GM12864 (cell line): ENCODE measurements at regions not wholly inside any gene's neighbourhood (a gene's known extent, or its start where the extent isn't known, plus 50 kb on each side); places are given as distances from the start of the nearest gene placed in this dataset.
"Not testable (repeated sequence)": the region's sequence is repeated elsewhere in the genome, so short reads cannot be mapped to it uniquely, and the experiment has no call there.

Experiments
- DNase-seq: peaks from one replicate; pipeline ENCODE4 v3.0.0-alpha.2; 2011; ENCODE audit warnings: low read depth
- H3K4me3 ChIP-seq: 2 replicates; pipeline ENCODE4 v1.5.1; 2011; ENCODE audit warnings: mild to moderate bottlenecking, low read depth, low read length, control low read depth
- TF ChIP-seq, protein P1 (sequence below): IDR thresholded peaks from 2 replicates; pipeline ENCODE4 v1.5.1; 2011; ENCODE audit warnings: low read depth, mild to moderate bottlenecking, moderate library complexity, low read length, control low read depth, inconsistent platforms; ENCODE audit errors: missing control alignments

DNA sequence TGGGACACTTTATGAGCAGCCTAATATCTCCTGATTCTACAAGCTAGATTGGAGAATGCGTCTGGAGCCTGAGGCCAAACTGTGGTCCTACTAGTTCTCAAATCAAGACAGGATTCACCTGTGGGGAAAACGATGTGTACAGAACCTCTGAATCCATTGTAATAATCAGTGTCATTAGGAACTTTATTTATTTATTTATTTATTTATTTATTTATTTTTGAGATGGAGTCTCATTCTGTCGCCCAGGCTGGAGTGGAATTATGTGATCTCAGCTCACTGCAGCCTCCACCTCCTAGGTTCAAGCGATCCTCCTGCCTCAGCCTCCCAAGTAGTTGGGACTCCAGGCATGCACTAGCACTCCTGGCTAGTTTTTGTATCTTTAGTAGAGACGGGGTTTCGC lies 52.6 kb upstream of the KIF26B start:
- not testable (repeated sequence) for DNase-seq, H3K4me3 ChIP-seq

DNA sequence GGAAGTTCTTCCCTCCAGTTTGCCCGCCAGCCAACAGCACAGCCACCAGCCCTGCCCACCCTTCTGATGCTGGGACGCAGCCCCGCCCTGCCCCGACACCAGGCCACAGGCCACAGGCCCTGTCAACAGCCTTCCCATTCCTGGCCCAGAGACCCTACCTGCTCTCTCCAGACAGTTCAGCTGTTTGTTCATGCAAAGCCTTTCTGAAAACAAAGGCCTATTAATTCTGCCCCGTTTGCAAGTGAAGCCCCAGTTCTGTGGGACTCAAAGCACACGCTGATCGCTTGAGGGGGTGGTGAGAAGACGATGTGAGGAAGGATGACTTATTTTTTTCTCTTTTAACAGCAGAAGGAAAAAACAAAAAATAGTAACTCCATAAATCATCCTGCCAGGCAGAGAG lies 55.4 kb upstream of the KIF26B start:
- TF ChIP-seq, protein P1, sequence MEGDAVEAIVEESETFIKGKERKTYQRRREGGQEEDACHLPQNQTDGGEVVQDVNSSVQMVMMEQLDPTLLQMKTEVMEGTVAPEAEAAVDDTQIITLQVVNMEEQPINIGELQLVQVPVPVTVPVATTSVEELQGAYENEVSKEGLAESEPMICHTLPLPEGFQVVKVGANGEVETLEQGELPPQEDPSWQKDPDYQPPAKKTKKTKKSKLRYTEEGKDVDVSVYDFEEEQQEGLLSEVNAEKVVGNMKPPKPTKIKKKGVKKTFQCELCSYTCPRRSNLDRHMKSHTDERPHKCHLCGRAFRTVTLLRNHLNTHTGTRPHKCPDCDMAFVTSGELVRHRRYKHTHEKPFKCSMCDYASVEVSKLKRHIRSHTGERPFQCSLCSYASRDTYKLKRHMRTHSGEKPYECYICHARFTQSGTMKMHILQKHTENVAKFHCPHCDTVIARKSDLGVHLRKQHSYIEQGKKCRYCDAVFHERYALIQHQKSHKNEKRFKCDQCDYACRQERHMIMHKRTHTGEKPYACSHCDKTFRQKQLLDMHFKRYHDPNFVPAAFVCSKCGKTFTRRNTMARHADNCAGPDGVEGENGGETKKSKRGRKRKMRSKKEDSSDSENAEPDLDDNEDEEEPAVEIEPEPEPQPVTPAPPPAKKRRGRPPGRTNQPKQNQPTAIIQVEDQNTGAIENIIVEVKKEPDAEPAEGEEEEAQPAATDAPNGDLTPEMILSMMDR: no peak
- no peak for DNase-seq
- no peak overlapping the region for H3K4me3 ChIP-seq

DNA sequence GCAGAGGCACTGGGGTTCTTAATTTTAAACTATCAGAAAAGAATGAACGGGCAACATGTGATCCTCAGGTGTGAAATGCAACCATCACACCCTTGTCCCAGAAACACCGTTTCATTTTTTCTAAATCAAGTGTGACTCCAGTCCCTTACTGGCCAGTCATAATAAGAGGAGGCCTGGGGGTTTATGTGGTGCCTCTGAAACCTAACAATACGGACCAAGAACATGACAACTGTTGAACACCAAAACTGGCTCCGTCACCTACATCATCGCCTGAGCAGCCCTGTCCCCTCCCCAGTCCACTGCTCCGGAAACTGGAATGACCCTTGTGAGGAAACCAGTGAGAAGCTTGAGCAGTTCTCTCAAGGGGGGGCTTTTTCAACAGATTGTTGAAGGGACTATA lies 55.9 kb upstream of the KIF26B start:
- no peak for DNase-seq
- TF ChIP-seq, protein P1: no peak

DNA sequence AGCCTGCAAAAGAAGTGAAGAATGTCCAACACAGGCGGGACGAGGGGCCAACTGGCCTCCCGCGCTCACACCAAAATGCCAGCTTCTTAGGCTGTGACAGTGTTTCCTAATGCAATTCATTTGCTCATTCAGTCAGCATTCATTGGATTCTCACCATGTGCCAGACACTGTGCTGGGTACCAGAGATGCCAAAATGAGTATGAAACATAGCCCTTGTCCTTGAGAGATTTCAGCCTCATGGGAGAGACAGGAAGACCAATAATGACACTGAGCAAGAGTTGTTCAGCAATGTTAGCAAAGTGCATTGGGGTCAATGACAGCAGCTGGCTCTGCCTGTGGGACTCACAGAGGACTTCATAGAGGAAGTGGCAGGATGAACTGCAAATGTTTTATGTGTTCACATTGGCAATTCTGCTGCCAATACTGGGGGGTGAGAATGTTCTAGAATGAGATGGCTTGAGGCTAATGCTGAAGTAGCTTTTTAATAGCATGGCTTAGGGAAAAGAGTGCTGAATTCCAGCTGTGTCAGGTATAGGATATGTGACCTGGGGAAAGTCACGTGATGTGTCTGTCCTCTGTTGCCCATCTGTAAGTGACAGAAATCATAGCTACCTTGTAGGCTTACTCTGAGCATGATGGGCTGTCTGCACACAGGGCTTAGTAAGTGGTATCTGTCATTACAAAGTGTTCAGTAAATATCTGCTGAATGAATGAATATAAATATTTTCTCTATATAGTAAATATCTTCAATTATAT lies 58.3 kb upstream of the KIF26B start:
- no peak for DNase-seq
- H3K4me3 ChIP-seq: no peak overlapping the region
- TF ChIP-seq, protein P1: no peak

More for the DNA sequence above, 55.9 kb upstream of the KIF26B start:
- H3K4me3 ChIP-seq: no peak overlapping the region

DNA sequence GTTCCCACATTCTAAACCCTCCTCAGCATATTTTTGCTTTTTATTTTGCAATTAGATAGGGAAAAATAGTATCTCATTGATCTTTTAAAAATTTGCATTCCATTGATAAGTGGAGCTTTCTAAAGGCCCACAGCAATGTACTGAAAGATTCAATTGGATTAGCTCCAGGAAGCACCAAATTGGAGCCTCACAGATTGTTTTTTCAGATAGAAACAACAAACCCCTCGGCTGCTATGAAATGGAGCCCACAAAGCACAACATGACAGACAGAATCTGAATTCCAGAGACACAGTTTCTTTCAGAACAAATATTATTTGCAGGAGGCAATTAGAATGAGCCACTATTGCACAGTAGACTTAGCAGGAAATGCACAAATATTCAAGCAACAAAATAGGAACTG lies 58.9 kb upstream of the KIF26B start:
- no peak overlapping the region for H3K4me3 ChIP-seq
- no peak for DNase-seq
- TF ChIP-seq, protein P1: no peak

DNA sequence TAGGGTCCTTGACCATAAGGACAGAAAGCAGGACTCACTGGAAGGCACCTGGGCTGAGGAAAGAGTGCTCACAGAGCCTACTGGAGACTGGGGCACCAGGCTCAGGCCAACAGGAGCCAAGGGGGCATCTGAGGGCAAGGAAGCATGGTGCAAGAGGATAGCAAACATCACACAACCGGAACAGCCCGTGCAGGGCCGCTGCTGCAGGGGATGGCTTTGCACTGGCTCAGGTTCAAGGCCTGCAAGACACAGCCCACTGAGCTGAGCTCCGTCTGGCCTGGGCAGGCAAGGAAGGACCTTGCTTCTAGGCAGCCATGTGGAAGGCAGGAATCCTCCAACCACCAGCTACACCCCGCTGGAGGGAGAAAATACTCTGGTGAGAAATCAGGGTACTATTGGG lies 59.8 kb upstream of the KIF26B start:
- no peak overlapping the region for H3K4me3 ChIP-seq
- no peak for DNase-seq
- TF ChIP-seq, protein P1: no peak

DNA sequence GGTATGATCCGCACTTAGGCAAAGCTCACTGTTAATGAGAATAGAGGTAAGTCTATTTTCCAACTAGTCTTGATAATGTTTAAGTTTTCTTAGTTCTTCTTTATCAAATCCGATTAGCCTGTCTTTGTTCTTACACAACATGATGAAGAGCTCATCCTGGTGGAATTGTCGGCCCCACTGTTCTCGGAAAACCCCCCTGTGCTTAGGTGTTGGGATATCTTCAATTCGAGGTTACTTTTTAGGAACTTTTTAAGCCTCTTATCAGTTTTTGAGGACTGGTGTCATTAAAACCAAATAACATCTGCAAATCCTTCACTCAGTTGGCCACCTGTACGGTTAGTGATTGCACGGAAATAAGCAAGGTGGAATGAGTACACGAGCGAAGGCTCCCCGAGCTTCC lies 60.7 kb upstream of the KIF26B start:
- DNase-seq: no peak
- TF ChIP-seq, protein P1: no peak
- no peak overlapping the region for H3K4me3 ChIP-seq
